Muscle layer of colon (tissue), 2 donors: ENCODE measurements at regions not wholly inside any gene's neighbourhood (a gene's known extent, or its start where the extent isn't known, plus 50 kb on each side); places are given as distances from the start of the nearest gene placed in this dataset.
A peak's percentile ranks its signal among the peaks of the same experiment; 100 is the strongest.

Source experiments
- H3K27ac ChIP-seq: one replicate; pipeline ENCODE4 v1.7.0; 2013; ENCODE audit warnings: low read depth, mild to moderate bottlenecking, low read length, moderate library complexity
- H3K27me3 ChIP-seq, 2 donors: one replicate each; pipeline ENCODE4 v1.7.0; 2013; ENCODE audit warnings: low read length in 2 of 2, mild to moderate bottlenecking in 2 of 2; ENCODE audit not compliant: insufficient read depth in 2 of 2, control insufficient read depth in 1 of 2
- H3K36me3 ChIP-seq: one replicate; pipeline ENCODE4 v1.7.0; 2013; ENCODE audit warnings: mild to moderate bottlenecking, low read length; ENCODE audit not compliant: insufficient read depth
- H3K4me1 ChIP-seq: one replicate; pipeline ENCODE4 v1.7.0; 2013; ENCODE audit warnings: mild to moderate bottlenecking, low read length; ENCODE audit not compliant: insufficient read depth
- H3K4me3 ChIP-seq, 2 donors: one replicate each; pipeline ENCODE4 v1.7.0; 2013; ENCODE audit warnings: low read length in 2 of 2, low read depth in 1 of 2, mild to moderate bottlenecking in 1 of 2, moderate library complexity in 1 of 2
- H3K9ac ChIP-seq: one replicate; pipeline ENCODE4 v1.7.0; 2013; ENCODE audit warnings: low read length
- H3K9me3 ChIP-seq: one replicate; pipeline ENCODE4 v1.7.0; 2013; ENCODE audit warnings: mild to moderate bottlenecking, low read length
- donor health status: abdominal sarcoma.
- donor health status: Adenocarcinoma of cecum.

DNA sequence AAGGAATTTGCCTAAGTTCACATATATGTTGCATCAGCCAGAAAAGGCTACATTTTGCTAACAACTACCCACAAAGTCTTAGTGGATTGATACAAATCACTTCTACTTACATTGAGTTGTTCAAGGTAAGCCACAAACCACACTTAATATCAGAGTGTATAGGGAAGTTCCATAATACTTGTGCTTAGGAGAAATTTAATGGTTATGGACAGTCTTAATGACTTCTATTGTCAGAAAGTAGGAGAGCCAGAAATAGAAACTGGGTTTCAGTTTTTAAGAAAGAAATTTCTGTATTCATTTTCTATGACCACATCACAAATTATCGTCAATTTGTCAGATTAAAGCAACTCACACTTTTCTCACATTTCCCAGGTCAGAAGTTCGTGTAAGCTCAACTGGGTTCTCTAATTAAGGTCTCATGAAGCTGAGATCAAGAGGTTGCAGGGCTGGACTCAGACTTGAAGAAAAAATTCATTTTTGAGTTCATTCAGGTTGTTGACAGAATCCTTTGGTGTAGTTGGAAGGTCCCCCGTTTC lies 695.7 kb downstream of the CDH11 start:
- no peak overlapping the region for H3K9ac ChIP-seq
- H3K36me3 ChIP-seq: no peaks in the 10 kb centered on the region
- H3K4me1 ChIP-seq: no peaks in the 10 kb centered on the region
- no peaks in the 10 kb centered on the region for H3K9me3 ChIP-seq
- H3K27me3 ChIP-seq: no peaks in the 10 kb centered on the region
- H3K4me3 ChIP-seq: no peak overlapping the region
- H3K27ac ChIP-seq: no peak overlapping the region

DNA sequence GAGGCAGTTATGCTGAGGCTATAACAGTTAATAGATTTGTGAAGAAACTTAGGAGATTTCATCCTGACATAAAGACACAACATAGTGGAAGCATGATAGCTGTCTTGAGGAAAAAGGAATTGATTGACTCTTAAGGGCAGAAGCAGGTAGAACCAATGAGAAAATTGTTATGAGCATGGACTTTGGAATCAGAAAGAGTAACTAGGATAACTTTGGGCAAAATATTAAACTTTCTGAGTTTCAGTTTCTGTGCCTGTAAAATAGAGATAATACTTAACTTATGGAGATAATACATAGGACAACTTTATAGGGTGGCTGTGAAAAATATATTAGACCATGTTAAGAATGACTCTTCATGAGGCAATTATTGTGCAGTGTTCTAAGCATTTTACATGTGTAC lies 696.5 kb downstream of the CDH11 start:
- Histone ChIP-seq H3K9ac (no peak overlapping the region), H3K36me3 (no peaks in the 10 kb centered on the region), H3K4me3 (no peak overlapping the region), H3K4me1 (no peaks in the 10 kb centered on the region), H3K27me3 (no peaks in the 10 kb centered on the region), H3K27ac (no peak overlapping the region), H3K9me3 (no peaks in the 10 kb centered on the region)

DNA sequence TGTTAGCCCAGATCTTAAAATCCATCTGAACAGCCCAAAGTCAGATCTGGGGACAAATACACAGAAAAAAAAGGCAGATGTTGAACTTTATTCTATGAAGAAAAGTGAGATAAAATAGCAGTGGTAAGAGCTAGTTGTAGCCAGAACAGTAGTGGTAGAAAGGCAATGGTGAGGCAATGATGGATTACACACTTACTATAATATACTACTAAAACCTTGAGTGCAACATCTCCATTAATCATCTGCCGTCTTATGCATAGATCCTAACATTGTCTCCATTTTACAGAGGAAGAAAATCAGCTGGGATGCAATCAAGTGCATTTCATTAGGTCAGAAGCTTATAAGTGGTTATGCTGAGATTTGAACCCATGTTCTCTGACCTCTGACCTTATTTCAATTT lies 699.6 kb downstream of the CDH11 start:
- H3K9me3 ChIP-seq: no peaks in the 10 kb centered on the region

DNA sequence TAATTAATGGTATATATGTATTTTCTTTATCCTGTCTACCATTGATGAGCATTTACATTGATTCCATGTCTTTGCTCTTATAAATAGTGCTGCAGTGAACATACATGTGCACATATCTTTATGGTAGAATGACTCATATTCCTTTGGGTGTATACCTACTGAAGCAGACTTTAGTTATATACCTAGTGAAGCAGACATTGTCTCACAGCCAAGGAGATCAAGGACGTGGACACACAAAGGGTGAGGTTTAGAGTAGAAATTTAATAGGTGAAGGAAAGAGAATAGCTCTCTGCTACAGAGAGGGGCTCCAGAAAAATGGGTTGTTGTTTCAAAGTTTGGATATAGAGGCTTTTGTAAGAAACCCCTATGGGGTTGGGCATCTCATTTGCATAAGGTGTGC lies 700.3 kb downstream of the CDH11 start:
- Histone ChIP-seq H3K9ac (no peak overlapping the region), H3K4me3 (no peak overlapping the region), H3K4me1 (no peaks in the 10 kb centered on the region), H3K9me3 (no peaks in the 10 kb centered on the region), H3K36me3 (no peaks in the 10 kb centered on the region), H3K27ac (no peak overlapping the region), H3K27me3 (no peaks in the 10 kb centered on the region)

More for the DNA sequence above, 699.6 kb downstream of the CDH11 start:
- no peak overlapping the region for H3K27ac ChIP-seq
- H3K4me1 ChIP-seq: no peaks in the 10 kb centered on the region
- no peaks in the 10 kb centered on the region for H3K36me3 ChIP-seq
- no peak overlapping the region for H3K9ac ChIP-seq
- H3K4me3 ChIP-seq: no peak overlapping the region
- H3K27me3 ChIP-seq: no peaks in the 10 kb centered on the region

DNA sequence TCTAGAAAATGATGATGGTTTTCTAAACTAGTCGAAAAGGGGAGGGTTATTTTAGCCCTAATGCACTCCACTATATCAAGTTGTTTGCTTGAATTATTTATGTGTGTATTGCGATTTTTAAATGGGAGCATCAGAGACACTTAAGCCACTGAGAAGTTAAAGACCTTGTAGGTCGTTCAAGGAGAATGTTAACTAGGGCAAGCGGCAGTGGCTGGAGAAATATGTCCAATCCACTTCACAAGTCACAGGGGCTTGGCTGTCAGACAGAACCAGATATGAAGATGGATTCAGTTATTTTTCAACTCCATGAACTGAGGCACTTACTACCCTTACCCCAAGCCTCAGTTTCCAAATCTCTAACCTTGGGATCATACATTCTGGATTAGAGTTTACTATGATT lies 702.0 kb downstream of the CDH11 start:
- Histone ChIP-seq H3K27ac (no peak overlapping the region), H3K4me3 (no peak overlapping the region), H3K9ac (no peak overlapping the region), H3K4me1 (no peaks in the 10 kb centered on the region), H3K36me3 (no peaks in the 10 kb centered on the region), H3K27me3 (no peaks in the 10 kb centered on the region), H3K9me3 (no peaks in the 10 kb centered on the region)

DNA sequence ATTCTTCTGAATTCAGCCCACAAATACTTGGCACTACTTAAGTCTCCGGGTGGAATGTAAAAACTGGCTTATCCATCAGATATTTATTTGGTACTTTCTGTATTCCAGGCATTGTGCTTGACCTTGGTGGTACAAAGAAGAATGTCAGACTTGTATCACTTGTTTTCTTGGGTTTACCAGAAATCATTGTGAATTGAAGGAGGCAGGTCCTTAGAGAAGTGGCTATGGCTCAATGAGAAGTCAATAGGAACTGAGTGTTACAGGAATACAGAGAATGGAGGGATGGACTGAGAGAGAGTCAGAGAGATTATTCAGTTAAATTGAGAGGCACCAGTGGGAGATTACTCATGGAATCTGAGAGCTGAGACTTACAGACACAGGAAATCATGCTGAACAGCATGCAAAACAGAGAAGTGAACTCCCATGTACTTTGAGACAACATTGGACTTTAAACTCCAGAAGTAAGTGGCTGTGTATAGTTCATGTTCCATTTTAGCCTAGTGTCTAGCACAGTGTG lies 704.1 kb downstream of the CDH11 start:
- H3K9me3 ChIP-seq: no peaks in the 10 kb centered on the region
- H3K4me3 ChIP-seq: no peak overlapping the region
- H3K9ac ChIP-seq: no peak overlapping the region
- no peaks in the 10 kb centered on the region for H3K27me3 ChIP-seq
- no peaks in the 10 kb centered on the region for H3K4me1 ChIP-seq
- no peaks in the 10 kb centered on the region for H3K36me3 ChIP-seq
- no peak overlapping the region for H3K27ac ChIP-seq

DNA sequence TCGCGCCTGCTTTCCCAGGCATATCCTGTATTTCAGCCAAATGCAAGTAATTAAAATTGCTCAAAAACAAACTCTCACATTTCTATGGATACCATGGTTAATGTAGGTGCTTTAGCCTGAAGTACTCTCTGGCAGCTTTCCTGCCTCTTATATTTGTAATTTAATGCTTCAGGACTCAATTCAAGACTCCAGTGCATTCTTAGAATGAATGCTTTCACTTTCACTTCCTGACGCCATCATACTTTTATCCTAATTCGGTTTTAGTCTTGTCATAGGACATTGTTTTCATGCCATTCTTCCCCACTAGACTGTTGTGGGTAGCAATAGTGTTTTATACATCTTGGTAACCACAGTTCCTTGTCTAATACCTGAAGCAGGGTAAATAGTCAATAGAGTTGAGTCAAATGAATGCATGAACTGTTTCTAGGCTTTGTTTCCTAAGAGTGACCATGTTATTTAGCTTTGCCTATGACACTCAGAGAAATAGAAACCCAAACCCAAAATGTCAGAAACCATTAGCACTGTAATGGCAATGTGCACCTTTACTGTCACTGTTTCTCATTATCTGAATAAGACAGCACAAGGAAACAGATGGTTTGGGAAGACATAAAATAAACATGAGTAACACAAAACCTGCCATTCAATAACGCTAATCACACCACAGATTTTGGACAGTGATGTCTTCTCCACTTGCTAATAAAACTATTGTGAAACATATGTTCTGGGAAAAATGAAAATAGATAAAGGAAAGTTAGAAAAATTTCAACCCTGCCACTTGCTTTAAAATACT lies 705.5 kb downstream of the CDH11 start:
- Histone ChIP-seq H3K36me3 (no peaks in the 10 kb centered on the region), H3K4me3 (peak overlapping the region in 1 of 2 donors; percentile 10), H3K4me1 (no peaks in the 10 kb centered on the region), H3K27ac (no peak overlapping the region), H3K9me3 (no peaks in the 10 kb centered on the region), H3K9ac (no peak overlapping the region), H3K27me3 (no peaks in the 10 kb centered on the region)

DNA sequence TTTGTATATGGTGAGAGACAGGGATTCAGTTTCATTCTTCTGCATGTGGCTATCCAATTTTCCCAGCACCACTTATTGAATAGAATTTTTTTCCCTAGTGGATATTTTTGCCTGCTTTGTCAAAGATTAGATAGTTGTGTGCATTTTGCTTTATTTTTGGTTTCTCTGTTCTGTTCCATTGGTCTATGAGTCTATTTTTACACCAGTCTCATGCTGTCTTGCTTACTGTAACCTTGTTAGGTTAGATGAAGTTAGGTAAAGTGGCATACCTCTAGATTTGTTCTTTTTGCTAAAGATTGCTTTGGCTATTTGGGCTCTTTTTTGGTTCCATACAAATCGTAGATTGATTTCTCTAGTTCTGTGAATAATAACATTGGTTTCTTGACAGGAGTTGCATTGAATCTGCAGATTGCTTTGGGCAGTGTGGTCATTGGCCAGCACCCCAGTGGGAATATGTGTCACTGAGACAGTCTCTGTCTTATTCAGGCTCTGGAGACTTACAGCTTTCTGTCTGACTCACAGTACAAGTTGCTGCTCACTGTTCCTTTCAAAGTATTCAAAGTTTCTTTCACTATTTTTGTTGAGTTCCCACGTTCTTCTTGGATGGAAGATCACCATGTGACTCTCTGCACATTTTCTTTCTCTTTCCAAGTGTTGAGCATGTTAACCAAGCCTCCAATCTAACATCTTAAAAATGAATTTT lies 709.1 kb downstream of the CDH11 start:
- Histone ChIP-seq H3K4me1 (no peaks in the 10 kb centered on the region), H3K27ac (no peak overlapping the region), H3K4me3 (no peak overlapping the region)

DNA sequence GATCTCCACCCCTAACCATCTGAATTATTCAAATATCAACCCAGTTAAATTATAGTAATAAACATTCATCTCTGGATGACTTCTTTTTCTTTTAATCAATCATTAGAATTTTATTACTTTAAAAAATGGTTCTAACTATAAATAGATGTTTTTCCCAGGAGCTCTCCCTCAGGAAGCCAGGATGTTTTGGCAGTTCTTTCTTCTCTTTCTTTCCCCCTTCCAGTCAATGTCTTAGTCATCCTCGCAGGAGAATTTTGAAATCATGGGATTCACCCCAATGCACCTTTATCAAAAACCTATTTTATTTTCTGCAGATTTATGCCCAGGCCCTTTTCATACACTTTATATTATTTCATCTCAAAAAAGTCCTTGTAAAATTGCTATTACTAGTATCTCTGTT lies 711.6 kb downstream of the CDH11 start:
- H3K27ac ChIP-seq: no peak overlapping the region
- H3K9ac ChIP-seq: no peak overlapping the region
- no peak overlapping the region for H3K4me3 ChIP-seq
- H3K9me3 ChIP-seq: no peaks in the 10 kb centered on the region
- no peaks in the 10 kb centered on the region for H3K27me3 ChIP-seq
- H3K4me1 ChIP-seq: no peaks in the 10 kb centered on the region
- no peaks in the 10 kb centered on the region for H3K36me3 ChIP-seq

More for the DNA sequence above, 709.1 kb downstream of the CDH11 start:
- Histone ChIP-seq H3K9ac (no peak overlapping the region), H3K36me3 (no peaks in the 10 kb centered on the region), H3K27me3 (no peaks in the 10 kb centered on the region), H3K9me3 (no peaks in the 10 kb centered on the region)

DNA sequence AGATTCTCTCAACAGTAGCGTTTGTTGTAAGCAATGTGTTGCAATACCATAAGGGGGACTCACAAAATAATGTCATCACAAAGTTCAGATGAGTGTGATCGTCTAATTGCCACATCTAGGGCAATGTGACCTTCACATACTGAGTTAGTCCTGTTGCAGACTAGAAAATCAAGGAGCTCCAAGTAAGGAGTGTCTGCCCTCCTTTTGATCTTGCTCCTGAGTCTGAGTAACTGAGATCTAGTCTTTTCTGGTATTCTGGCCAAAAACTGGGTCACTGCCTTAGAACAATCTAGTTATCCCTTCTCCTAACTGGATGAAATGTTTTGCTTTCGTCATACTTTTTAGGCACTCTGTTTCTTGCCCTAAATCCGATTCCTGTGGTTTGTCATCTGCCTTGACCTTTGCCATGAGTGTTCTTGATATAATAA lies 712.1 kb downstream of the CDH11 start:
- Histone ChIP-seq H3K9me3 (no peaks in the 10 kb centered on the region), H3K27ac (no peak overlapping the region), H3K9ac (no peak overlapping the region), H3K36me3 (no peaks in the 10 kb centered on the region), H3K4me1 (no peaks in the 10 kb centered on the region), H3K4me3 (no peak overlapping the region), H3K27me3 (no peaks in the 10 kb centered on the region)

DNA sequence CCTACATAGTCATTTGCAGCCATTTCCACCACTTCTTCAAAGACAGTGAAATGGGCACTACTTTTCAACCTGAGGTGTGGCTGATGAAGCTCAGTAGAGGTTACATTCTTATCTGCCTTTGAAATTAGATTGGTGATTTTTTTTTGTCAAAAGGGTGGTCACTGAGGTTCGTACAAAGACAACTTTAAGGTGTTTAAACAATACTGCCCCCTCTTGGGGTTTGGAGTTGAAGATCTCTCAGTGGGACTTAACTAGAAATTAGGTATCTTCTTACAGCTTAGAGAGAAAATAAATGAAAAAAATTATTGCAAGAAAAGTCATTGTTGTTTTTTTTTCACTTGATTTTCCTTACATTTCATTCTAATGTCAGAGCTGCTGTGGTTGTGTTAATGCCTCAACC lies 713.2 kb downstream of the CDH11 start:
- no peak overlapping the region for H3K9ac ChIP-seq
- H3K4me3 ChIP-seq: no peak overlapping the region
- H3K27me3 ChIP-seq: no peaks in the 10 kb centered on the region
- H3K27ac ChIP-seq: no peak overlapping the region
- H3K36me3 ChIP-seq: no peaks in the 10 kb centered on the region
- H3K4me1 ChIP-seq: no peaks in the 10 kb centered on the region
- no peaks in the 10 kb centered on the region for H3K9me3 ChIP-seq
